LNCaP clone FGC (cell line): ENCODE measurements at regions not wholly inside any gene's neighbourhood (a gene's known extent, or its start where the extent isn't known, plus 50 kb on each side); places are given as distances from the start of the nearest gene placed in this dataset.

ENCODE experiments used
- DNase-seq: peaks from one replicate; pipeline ENCODE4 v3.0.0-alpha.2; 2011; ENCODE audit warnings: low read depth
- H3K4me3 ChIP-seq: 2 replicates; pipeline ENCODE4 v1.5.1; 2011; ENCODE audit warnings: mild to moderate bottlenecking, low read depth, low read length, control low read depth
- TF ChIP-seq, protein P1 (sequence below): IDR thresholded peaks from 2 replicates; pipeline ENCODE4 v1.5.1; 2012; ENCODE audit warnings: mild to moderate bottlenecking; ENCODE audit not compliant: control insufficient read depth, insufficient read depth; ENCODE audit errors: extremely low read depth

DNA sequence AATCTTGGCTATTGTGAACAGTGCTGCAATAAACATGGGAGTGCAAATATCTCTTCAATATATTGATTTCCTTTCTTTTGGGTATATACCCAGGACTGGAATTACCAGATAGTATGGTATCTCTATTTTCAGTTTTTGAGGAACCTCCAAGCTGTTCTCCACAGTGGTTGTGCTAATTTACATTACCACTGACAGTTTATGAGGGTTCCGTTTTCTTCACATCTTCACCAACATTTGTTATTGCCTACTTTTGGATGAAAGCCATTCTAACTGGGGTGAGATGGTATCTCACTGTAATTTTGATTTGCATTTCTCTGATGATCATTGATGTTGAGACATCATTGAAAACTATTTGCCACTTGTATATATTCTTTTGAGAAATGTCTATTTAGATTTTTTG lies 79.6 kb upstream of the ZNF827 start:
- TF ChIP-seq, protein P1, sequence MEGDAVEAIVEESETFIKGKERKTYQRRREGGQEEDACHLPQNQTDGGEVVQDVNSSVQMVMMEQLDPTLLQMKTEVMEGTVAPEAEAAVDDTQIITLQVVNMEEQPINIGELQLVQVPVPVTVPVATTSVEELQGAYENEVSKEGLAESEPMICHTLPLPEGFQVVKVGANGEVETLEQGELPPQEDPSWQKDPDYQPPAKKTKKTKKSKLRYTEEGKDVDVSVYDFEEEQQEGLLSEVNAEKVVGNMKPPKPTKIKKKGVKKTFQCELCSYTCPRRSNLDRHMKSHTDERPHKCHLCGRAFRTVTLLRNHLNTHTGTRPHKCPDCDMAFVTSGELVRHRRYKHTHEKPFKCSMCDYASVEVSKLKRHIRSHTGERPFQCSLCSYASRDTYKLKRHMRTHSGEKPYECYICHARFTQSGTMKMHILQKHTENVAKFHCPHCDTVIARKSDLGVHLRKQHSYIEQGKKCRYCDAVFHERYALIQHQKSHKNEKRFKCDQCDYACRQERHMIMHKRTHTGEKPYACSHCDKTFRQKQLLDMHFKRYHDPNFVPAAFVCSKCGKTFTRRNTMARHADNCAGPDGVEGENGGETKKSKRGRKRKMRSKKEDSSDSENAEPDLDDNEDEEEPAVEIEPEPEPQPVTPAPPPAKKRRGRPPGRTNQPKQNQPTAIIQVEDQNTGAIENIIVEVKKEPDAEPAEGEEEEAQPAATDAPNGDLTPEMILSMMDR, result no peak
- no peak for DNase-seq
- H3K4me3 ChIP-seq, result no peak overlapping the region

DNA sequence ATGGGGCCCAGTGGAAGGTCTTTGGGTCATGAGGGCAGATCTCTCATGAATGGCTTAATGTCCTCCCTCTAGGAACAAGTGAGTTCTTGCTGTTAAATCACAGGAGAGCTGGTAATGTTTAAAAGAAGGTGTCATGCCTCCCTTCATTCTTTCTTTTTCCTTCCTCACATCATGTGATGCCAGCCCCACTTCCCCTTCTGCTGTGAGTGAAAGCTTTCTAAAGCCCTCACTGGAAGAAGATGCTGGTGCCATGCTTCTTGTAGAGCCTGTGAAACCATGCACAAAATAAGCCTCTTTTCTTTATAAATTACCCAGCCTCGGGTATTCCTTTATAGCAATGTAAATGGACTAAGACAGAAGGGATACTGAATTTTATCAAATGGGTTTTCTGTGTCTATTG lies 66.1 kb upstream of the ZNF827 start:
- no peak for DNase-seq
- no peak overlapping the region for H3K4me3 ChIP-seq
- TF ChIP-seq, protein P1, result no peak

DNA sequence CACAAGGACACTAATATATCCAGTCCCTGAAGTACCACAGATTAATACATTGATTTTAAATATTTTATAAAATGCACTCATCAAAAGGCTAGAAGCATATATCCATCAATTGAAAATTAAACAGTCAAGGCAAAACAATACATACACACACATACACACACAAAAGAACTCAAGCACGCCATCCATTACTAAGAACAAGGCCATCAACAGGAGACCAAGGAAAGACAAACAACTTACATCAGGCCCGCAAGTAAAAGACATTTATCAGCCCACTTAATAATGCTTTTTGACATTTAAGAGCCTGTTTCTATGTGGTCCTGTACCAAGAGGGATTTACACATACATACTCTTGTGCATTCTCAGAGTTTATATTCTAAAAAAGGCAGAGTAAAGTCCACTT lies 50.0 kb upstream of the ZNF827 start:
- TF ChIP-seq, protein P1, result no peak
- DNase-seq, result no peak

More for the DNA sequence above, 50.0 kb upstream of the ZNF827 start:
- H3K4me3 ChIP-seq, result no peak overlapping the region
